GM18519 (cell line): ENCODE measurements at regions not wholly inside any gene's neighbourhood (a gene's known extent, or its start where the extent isn't known, plus 50 kb on each side); places are given as distances from the start of the nearest gene placed in this dataset.
"Not testable (repeated sequence)": the region's sequence is repeated elsewhere in the genome, so short reads cannot be mapped to it uniquely, and the experiment has no call there.

Source experiments
- ATAC-seq: cut with Tn5 transposase; IDR thresholded peaks from one replicate; pipeline ENCODE4 v1.9.1; 2021; ENCODE audit warnings: mild to moderate bottlenecking, moderate library complexity; ENCODE audit not compliant: unreplicated experiment, low FRiP score

GRCh38 chr2:48209214-48209885 is 105.1 kb upstream of the FOXN2 start:
- ATAC-seq = no peak

- no peak for ATAC-seq
These were observed 104.3 kb upstream of the FOXN2 start for GRCh38 chr2:48210189-48210588.

- no peak for ATAC-seq
These were observed 100.8 kb upstream of the FOXN2 start for GRCh38 chr2:48213646-48214045.

GRCh38 chr2:48218169-48218568 is 96.3 kb upstream of the FOXN2 start:
- no peak for ATAC-seq

- no peak for ATAC-seq
These were observed 95.3 kb upstream of the FOXN2 start for GRCh38 chr2:48219234-48219554.

- no peak for ATAC-seq
These were observed 94.7 kb upstream of the FOXN2 start for GRCh38 chr2:48219555-48220436.

GRCh38 chr2:48220501-48220900 is 94.0 kb upstream of the FOXN2 start:
- no peak for ATAC-seq

GRCh38 chr2:48221846-48222516 is 92.5 kb upstream of the FOXN2 start:
- ATAC-seq = no peak

GRCh38 chr2:48227617-48228344 is 86.7 kb upstream of the FOXN2 start:
- ATAC-seq = peak; percentile 79

GRCh38 chr2:48228345-48228684 is 86.2 kb upstream of the FOXN2 start:
- peak; percentile 29 for ATAC-seq

GRCh38 chr2:48229063-48229462 is 85.4 kb upstream of the FOXN2 start:
- no peak for ATAC-seq

GRCh38 chr2:48230834-48231233 is 83.6 kb upstream of the FOXN2 start:
- ATAC-seq = no peak

- no peak for ATAC-seq
These were observed 82.1 kb upstream of the FOXN2 start for GRCh38 chr2:48232351-48232750.

- ATAC-seq = no peak
These were observed 81.5 kb upstream of the FOXN2 start for GRCh38 chr2:48233005-48233404.

GRCh38 chr2:48233824-48234223 is 80.7 kb upstream of the FOXN2 start:
- not testable (repeated sequence) for ATAC-seq

- no peak for ATAC-seq
These were observed 79.4 kb upstream of the FOXN2 start for GRCh38 chr2:48235076-48235475.

GRCh38 chr2:48238381-48238780 is 76.1 kb upstream of the FOXN2 start:
- no peak for ATAC-seq

GRCh38 chr2:48240912-48241311 is 73.6 kb upstream of the FOXN2 start:
- no peak for ATAC-seq

GRCh38 chr2:48247206-48247605 is 67.3 kb upstream of the FOXN2 start:
- no peak for ATAC-seq

GRCh38 chr2:48248251-48248933 is 66.1 kb upstream of the FOXN2 start:
- peak; percentile 92 for ATAC-seq
